Fibroblast of skin of right biceps (primary cell): ENCODE measurements at regions not wholly inside any gene's neighbourhood (a gene's known extent, or its start where the extent isn't known, plus 50 kb on each side); places are given as distances from the start of the nearest gene placed in this dataset.
"Not testable (repeated sequence)": the region's sequence is repeated elsewhere in the genome, so short reads cannot be mapped to it uniquely, and the experiment has no call there.

Source experiments
- DNase-seq: peaks from one replicate; pipeline ENCODE4 v3.0.0-alpha.2; 2013

- DNase-seq, result no peak
Observed at GRCh38 chr5:135110785-135111596, 77.0 kb upstream of the PITX1 start.

GRCh38 chr5:135108992-135109391 lies 75.0 kb upstream of the PITX1 start:
- DNase-seq, result no peak

GRCh38 chr5:135108569-135108968 lies 74.5 kb upstream of the PITX1 start:
- no peak for DNase-seq

GRCh38 chr5:135107986-135108385 lies 74.0 kb upstream of the PITX1 start:
- DNase-seq, result no peak

- DNase-seq, result no peak
Observed at GRCh38 chr5:135106610-135107471, 72.8 kb upstream of the PITX1 start.

- DNase-seq, result no peak
Observed at GRCh38 chr5:135106136-135106535, 72.1 kb upstream of the PITX1 start.

GRCh38 chr5:135105105-135105484 lies 71.1 kb upstream of the PITX1 start:
- DNase-seq, result no peak

- DNase-seq, result no peak
Observed at GRCh38 chr5:135103575-135103853, 69.5 kb upstream of the PITX1 start.

GRCh38 chr5:135102716-135103574 lies 68.9 kb upstream of the PITX1 start:
- DNase-seq, result no peak

GRCh38 chr5:135100431-135100830 lies 66.4 kb upstream of the PITX1 start:
- DNase-seq, result no peak

- no peak for DNase-seq
Observed at GRCh38 chr5:135100011-135100410, 66.0 kb upstream of the PITX1 start.

GRCh38 chr5:135097390-135097789 lies 63.4 kb upstream of the PITX1 start:
- no peak for DNase-seq

- no peak for DNase-seq
Observed at GRCh38 chr5:135095871-135096270, 61.8 kb upstream of the PITX1 start.

- no peak for DNase-seq
Observed at GRCh38 chr5:135095052-135095715, 61.2 kb upstream of the PITX1 start.

GRCh38 chr5:135094339-135095051 lies 60.5 kb upstream of the PITX1 start:
- DNase-seq, result no peak

- not testable (repeated sequence) for DNase-seq
Observed at GRCh38 chr5:135093483-135093882, 59.5 kb upstream of the PITX1 start.

GRCh38 chr5:135092476-135092875 lies 58.4 kb upstream of the PITX1 start:
- no peak for DNase-seq

GRCh38 chr5:135091286-135091685 lies 57.3 kb upstream of the PITX1 start:
- no peak for DNase-seq

GRCh38 chr5:135089912-135090311 lies 55.9 kb upstream of the PITX1 start:
- no peak for DNase-seq

- DNase-seq, result no peak
Observed at GRCh38 chr5:135088911-135089310, 54.9 kb upstream of the PITX1 start.

- DNase-seq, result no peak
Observed at GRCh38 chr5:135087950-135088349, 53.9 kb upstream of the PITX1 start.
